Mesothelial cell of epicardium (in vitro differentiated cells): ENCODE measurements at regions not wholly inside any gene's neighbourhood (a gene's known extent, or its start where the extent isn't known, plus 50 kb on each side); places are given as distances from the start of the nearest gene placed in this dataset.

ENCODE experiments used
- DNase-seq, 2 experiments: peaks; one replicate each; pipeline ENCODE4 v3.0.0; 2021; ENCODE audit warnings: low spot score in 2 of 2; ENCODE audit not compliant: unreplicated experiment in 2 of 2
- H3K27ac Mint-ChIP-seq: 2 replicates; pipeline ENCODE4 v1.8.0; 2021; ENCODE audit warnings: mixed read lengths
- H3K27me3 Mint-ChIP-seq: 2 replicates; pipeline ENCODE4 v1.8.0; 2021; ENCODE audit warnings: low read depth, mixed read lengths
- H3K36me3 Mint-ChIP-seq: 2 replicates; pipeline ENCODE4 v1.8.0; 2021; ENCODE audit warnings: mixed read lengths
- H3K4me1 Mint-ChIP-seq: 2 replicates; pipeline ENCODE4 v1.8.0; 2021; ENCODE audit warnings: mixed read lengths
- H3K4me3 Mint-ChIP-seq: 2 replicates; pipeline ENCODE4 v1.8.0; 2021; ENCODE audit warnings: mild to moderate bottlenecking, moderate library complexity, mixed read lengths
- H3K9me3 Mint-ChIP-seq: 2 replicates; pipeline ENCODE4 v1.8.0; 2021; ENCODE audit warnings: mixed read lengths
- TF ChIP-seq, protein P1 (sequence below): fragments of 200-600 bp; sonication (generic); IDR thresholded peaks from one replicate; pipeline ENCODE4 v1.5.0; 2021; ENCODE audit warnings: antibody characterized with exemption; ENCODE audit not compliant: unreplicated experiment

DNA sequence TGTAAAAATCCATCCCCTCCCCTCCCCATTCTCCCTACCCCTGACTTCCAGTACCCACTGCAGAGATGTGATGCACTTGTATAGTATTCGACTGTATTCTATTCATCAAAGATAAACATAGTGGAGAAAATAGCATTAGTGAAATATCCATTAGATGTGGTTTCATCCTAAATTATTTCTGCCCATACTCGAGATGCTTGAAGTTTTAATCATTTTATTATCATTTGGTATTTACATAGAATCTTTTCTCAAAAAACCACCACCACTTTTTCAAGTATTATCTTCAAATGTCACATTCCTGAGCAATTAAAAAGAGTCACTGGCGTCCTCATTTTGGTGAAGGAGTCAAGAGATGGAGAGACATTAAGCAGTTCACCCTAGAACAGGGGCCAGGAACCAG is 181.9 kb downstream of the HAO1 start:
- Mint-ChIP-seq H3K36me3 (no peaks in the 10 kb centered on the region), H3K27ac (no peak overlapping the region), H3K4me1 (no peaks in the 10 kb centered on the region), H3K4me3 (no peak overlapping the region), H3K9me3 (peaks cover 11% of the 10 kb centered on the region), H3K27me3 (peaks cover under 1% of the 10 kb centered on the region)
- DNase-seq = no peak
- TF ChIP-seq, protein P1, sequence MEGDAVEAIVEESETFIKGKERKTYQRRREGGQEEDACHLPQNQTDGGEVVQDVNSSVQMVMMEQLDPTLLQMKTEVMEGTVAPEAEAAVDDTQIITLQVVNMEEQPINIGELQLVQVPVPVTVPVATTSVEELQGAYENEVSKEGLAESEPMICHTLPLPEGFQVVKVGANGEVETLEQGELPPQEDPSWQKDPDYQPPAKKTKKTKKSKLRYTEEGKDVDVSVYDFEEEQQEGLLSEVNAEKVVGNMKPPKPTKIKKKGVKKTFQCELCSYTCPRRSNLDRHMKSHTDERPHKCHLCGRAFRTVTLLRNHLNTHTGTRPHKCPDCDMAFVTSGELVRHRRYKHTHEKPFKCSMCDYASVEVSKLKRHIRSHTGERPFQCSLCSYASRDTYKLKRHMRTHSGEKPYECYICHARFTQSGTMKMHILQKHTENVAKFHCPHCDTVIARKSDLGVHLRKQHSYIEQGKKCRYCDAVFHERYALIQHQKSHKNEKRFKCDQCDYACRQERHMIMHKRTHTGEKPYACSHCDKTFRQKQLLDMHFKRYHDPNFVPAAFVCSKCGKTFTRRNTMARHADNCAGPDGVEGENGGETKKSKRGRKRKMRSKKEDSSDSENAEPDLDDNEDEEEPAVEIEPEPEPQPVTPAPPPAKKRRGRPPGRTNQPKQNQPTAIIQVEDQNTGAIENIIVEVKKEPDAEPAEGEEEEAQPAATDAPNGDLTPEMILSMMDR = no peak

DNA sequence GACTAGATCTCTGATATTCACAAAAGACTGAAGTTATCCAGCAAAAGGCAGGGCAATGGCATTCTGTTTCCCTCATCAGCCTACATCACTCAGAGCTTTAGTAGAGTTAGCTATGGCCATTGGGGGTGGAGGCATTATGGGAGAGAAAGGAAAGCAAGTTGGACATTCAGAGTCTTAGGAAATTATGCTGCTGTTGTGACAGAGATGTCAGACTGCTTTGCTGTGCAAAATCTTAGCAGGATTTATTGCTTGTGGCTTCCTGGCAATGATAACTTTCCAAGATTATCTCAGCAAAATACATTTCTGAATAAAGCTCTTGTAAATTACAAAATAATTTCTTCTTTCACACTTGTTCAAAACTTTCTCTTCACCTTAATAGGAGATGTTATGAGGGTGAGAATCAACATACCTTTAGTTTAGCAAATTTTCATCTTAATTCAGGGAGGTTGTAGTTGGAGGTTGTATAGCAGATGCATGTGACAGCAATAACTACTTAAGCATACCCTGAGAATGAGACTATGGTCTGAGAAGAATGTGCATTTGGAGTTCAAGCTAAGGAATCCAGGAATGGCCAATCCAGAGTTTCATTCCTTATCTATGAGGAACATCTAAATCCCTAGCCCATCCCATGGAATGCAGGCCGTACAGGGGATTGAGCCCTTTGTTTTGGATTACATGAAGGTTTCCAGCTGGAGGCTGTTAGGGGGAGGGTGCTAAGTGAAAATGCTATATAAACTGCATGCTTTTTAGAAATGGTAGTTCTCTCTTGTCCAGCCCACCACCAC is 179.8 kb downstream of the HAO1 start:
- Mint-ChIP-seq H3K27ac (no peak overlapping the region), H3K36me3 (no peaks in the 10 kb centered on the region), H3K27me3 (no peaks in the 10 kb centered on the region), H3K9me3 (peaks cover 11% of the 10 kb centered on the region), H3K4me1 (no peaks in the 10 kb centered on the region), H3K4me3 (no peak overlapping the region)
- DNase-seq = no peak
- TF ChIP-seq, protein P1 = no peak

DNA sequence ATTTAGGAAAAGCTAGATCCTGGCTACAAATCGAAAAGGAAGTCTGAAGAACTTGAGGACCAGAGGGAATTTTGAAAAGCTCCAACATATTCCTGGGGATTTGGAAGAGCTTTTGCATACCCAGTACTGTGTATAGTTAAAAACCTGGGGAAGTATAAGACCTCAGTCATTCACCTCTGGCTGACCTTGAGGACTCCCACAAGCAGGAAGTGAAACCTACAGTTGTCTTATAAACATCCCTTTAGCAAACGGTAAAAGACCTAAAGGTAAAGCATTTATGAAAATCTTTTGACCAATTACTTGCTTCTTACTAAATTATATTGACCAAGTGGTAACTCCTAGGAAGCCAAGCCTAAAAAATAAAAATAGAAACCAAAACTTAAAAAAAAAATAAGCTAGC is 175.0 kb downstream of the HAO1 start:
- H3K4me1 Mint-ChIP-seq = no peaks in the 10 kb centered on the region
- TF ChIP-seq, protein P1 = no peak
- no peak overlapping the region for H3K27ac Mint-ChIP-seq
- no peak overlapping the region for H3K4me3 Mint-ChIP-seq
- no peaks in the 10 kb centered on the region for H3K27me3 Mint-ChIP-seq
- DNase-seq = no peak
- no peaks in the 10 kb centered on the region for H3K36me3 Mint-ChIP-seq
- H3K9me3 Mint-ChIP-seq = peaks cover 12% of the 10 kb centered on the region

DNA sequence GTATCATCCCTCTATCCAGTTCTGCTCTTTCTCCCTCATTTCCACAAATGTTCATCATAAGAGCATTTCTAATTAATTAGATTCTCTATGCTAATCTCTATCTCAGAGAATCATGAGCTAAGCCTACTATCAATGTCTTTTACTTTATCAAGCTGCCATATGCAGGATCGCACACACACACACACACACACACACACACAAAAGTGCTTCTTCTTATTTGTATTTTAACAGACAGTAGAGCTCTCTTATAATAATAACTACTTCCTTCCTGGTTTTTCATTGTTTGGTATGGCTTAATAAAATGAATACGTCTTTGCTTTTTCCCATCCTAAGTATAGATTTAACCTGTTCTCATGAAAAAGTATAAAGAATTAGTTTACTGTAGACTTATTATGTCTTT is 170.2 kb downstream of the HAO1 start:
- Mint-ChIP-seq H3K4me1 (peaks cover 3% of the 10 kb centered on the region), H3K9me3 (peaks cover 18% of the 10 kb centered on the region), H3K27ac (no peak overlapping the region), H3K4me3 (no peak overlapping the region), H3K36me3 (no peaks in the 10 kb centered on the region), H3K27me3 (no peaks in the 10 kb centered on the region)
- DNase-seq = no peak
- TF ChIP-seq, protein P1 = no peak

DNA sequence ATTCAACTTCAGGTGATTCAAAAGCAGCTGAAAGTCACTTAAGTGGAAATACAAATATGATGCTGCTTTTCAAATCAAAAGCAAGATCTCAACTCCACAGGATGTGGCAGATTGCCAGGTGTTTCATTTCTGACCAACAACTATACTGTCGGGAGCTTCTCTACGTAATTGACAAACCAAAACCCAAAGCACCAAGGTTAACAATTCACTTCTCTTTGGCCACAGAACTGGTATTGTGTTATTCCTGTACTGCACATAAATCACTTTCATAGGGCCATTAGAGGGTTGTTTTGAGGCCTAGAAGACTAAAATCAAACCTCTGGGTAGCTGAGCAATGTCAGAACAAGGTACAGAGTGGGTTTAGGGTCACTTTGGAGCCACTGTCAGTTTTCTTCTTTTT is 169.7 kb downstream of the HAO1 start:
- no peaks in the 10 kb centered on the region for H3K27me3 Mint-ChIP-seq
- H3K4me3 Mint-ChIP-seq = no peak overlapping the region
- H3K4me1 Mint-ChIP-seq = peaks cover 3% of the 10 kb centered on the region
- H3K9me3 Mint-ChIP-seq = peaks cover 23% of the 10 kb centered on the region
- no peak overlapping the region for H3K27ac Mint-ChIP-seq
- no peaks in the 10 kb centered on the region for H3K36me3 Mint-ChIP-seq
- no peak for DNase-seq
- TF ChIP-seq, protein P1 = no peak
